ENCODE measurements at regions not wholly inside any gene's neighbourhood (a gene's known extent, or its start where the extent isn't known, plus 50 kb on each side); places are given as distances from the start of the nearest gene placed in this dataset.

- DNase-seq, result no peak
Measured at GRCh38 chr3:118412503-118412902, 622.1 kb downstream of the IGSF11 start.

GRCh38 chr3:118425272-118425837, 609.3 kb downstream of the IGSF11 start:
- no peak for DNase-seq

GRCh38 chr3:118433825-118434224, 600.8 kb downstream of the IGSF11 start:
- no peak for DNase-seq

- no peak for DNase-seq
Measured at GRCh38 chr3:118435851-118436350, 598.7 kb downstream of the IGSF11 start.

- DNase-seq, result no peak
Measured at GRCh38 chr3:118436697-118437262, 597.9 kb downstream of the IGSF11 start.

- DNase-seq, result no peak
Measured at GRCh38 chr3:118445036-118445435, 589.6 kb downstream of the IGSF11 start.

- DNase-seq, result no peak
Measured at GRCh38 chr3:118447339-118447738, 587.3 kb downstream of the IGSF11 start.

GRCh38 chr3:118466795-118467330, 567.8 kb downstream of the IGSF11 start:
- DNase-seq, result no peak

GRCh38 chr3:118468801-118469200, 565.8 kb downstream of the IGSF11 start:
- DNase-seq, result no peak

- DNase-seq, result no peak
Measured at GRCh38 chr3:118472586-118472985, 562.1 kb downstream of the IGSF11 start.

GRCh38 chr3:118473343-118473742, 561.3 kb downstream of the IGSF11 start:
- DNase-seq, result no peak

- no peak for DNase-seq
Measured at GRCh38 chr3:118476885-118477618, 557.6 kb downstream of the IGSF11 start.

- DNase-seq, result no peak
Measured at GRCh38 chr3:118477768-118478167, 556.9 kb downstream of the IGSF11 start.

- no peak for DNase-seq
Measured at GRCh38 chr3:118478706-118479276, 555.9 kb downstream of the IGSF11 start.

- no peak for DNase-seq
Measured at GRCh38 chr3:118479376-118479775, 555.3 kb downstream of the IGSF11 start.

- DNase-seq, result no peak
Measured at GRCh38 chr3:118480101-118480860, 554.4 kb downstream of the IGSF11 start.

GRCh38 chr3:118485693-118486092, 549.0 kb downstream of the IGSF11 start:
- no peak for DNase-seq

GRCh38 chr3:118487734-118488133, 546.9 kb downstream of the IGSF11 start:
- DNase-seq, result no peak

- DNase-seq, result no peak
Measured at GRCh38 chr3:118488732-118489131, 545.9 kb downstream of the IGSF11 start.

- DNase-seq, result no peak
Measured at GRCh38 chr3:118495206-118495605, 539.4 kb downstream of the IGSF11 start.

- no peak for DNase-seq
Measured at GRCh38 chr3:118497274-118497673, 537.4 kb downstream of the IGSF11 start.

- DNase-seq, result peak; percentile 79 to 87
Measured at GRCh38 chr3:118501152-118501551, 533.5 kb downstream of the IGSF11 start.

- no peak for DNase-seq
Measured at GRCh38 chr3:118504906-118505305, 529.7 kb downstream of the IGSF11 start.
